HG03460 (cell line): ENCODE measurements at regions not wholly inside any gene's neighbourhood (a gene's known extent, or its start where the extent isn't known, plus 50 kb on each side); places are given as distances from the start of the nearest gene placed in this dataset.
"Not testable (repeated sequence)": the region's sequence is repeated elsewhere in the genome, so short reads cannot be mapped to it uniquely, and the experiment has no call there.

Experiments used
- ATAC-seq: cut with Tn5 transposase; IDR thresholded peaks from one replicate; pipeline ENCODE4 v1.9.1; 2021; ENCODE audit not compliant: unreplicated experiment

DNA sequence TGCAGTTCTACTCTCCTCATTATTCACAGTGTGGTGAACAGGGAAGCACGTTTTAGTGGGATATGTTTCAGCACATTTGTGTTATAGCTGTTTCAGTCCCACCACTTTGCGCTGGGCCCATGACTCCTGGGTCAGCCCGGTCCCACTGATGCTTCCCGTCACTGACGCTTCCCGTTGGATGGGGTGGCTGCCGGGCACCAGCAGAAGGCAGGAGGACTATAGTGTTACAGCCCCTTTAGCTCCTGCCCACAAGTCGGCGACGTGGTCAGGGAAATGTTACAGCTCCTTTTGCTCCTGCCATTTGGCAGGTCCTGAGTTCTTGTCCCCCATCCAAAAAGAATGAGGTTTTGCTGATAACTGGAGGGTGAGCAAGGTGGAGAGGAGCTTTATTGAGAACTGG is 732.2 kb downstream of the NR4A2 start:
- no peak for ATAC-seq

- no peak for ATAC-seq
Measured at GRCh38 chr2:155599834-155600233, 732.7 kb downstream of the NR4A2 start.

DNA sequence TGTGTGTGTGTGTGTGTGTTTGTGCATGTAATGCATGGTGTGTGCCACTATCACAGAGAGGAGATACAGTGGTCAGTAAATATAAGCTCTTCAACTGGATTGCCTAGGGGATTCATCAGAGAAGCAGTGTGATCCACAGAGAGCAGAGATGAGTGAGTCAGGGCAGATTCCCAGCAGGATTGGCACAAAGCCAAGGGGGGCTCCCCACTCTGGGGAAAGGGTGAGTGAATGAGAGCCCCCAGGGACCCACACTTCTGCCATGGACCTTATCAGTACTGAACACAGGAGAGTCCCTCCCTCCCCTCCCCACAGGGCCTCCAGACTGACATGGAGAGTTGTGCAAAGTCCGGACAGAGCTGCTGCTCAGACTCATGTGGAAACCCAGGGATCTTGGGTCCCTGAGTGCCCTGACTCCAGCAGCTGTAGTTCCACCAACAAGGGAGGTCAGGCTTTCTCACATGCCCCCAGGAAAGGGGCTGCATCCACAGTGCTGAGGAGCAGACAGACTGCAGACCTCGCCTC is 748.8 kb downstream of the NR4A2 start:
- ATAC-seq, result no peak

DNA sequence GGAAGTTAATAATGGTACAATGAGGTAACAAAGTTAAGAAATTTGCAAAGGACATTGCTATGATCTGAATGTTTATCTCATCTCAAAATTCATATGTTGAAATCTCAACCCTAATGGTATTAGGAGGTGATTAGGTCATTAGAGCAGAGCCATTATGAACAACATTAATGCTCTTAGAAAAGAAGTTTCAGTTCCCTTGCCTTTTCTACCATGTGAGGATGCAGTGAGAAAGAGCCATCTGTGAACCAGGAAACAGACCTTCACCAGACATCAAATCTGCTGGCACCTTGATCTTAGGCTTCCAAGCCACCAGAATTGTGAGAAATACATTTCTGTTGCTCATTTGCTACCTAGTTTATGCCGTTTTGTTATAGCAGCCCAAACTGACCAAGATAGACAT is 757.6 kb downstream of the NR4A2 start:
- ATAC-seq, result no peak

GRCh38 chr2:155547571-155547970 is 785.0 kb downstream of the NR4A2 start:
- no peak for ATAC-seq

- ATAC-seq, result no peak
Measured at GRCh38 chr2:155546721-155547555, 785.6 kb downstream of the NR4A2 start.

DNA sequence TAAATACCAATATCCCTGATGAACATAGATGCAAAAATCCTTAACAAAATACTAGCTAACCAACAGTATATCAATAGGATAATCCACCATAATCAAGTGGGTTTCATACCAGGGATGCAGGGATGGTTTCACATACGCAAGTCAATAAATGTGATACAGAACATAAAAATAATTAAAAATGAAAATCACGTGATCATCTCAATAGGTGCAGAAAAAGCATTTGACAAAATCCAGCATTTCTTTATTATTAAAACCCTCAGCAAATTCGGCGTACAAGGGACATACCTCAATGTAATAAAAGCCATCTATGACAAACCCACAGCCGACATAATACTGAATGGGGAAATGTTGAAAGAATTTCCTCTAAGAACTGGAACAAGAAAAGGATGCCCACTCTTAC is 793.5 kb downstream of the NR4A2 start:
- not testable (repeated sequence) for ATAC-seq

DNA sequence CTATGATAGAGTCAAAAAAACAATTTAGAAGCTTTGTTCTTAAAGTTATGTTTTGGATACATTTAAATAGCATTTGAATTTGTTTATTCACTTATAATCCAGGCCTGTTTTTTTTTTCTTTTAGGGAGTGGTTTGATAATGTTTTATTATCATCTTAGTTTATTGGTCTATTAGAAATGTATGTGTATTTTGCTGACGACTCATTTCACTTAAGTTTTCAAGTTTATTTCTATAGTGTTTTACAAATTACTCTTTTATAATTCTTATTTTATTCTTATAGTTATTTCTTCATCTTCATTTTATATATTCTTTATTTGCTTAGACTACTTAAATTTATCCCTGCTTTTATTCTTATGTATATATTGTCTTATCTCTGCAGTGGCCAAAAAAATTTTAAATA is 804.5 kb downstream of the NR4A2 start:
- ATAC-seq, result no peak

GRCh38 chr2:155525199-155525598 is 807.3 kb downstream of the NR4A2 start:
- no peak for ATAC-seq

DNA sequence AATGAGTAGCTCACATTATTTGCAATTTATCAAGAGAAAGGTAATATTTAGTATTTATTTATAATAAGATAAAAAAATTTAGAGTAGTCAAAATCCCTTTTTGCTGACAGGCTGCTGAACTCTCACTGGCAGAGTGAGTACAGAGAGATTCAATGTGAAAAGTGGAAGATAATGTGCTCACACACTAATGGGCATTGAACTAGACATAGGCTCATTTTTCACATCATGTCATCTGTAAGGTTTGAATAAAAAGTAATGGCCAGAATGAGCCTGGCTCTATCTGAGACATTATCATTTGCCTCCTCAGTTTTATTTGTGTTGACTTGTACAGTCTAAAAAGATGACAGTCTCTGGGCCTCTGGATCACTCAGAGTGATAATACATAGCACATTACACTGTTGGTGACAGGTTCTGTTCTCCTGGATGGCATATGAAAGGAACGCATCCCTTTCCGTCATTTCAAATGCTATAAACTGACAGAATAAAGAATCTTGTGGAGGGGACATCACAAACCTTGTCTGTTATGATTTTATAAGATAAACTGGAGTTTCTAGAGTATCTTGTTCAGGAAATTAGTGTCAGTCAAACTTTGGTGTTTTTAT is 812.9 kb downstream of the NR4A2 start:
- ATAC-seq, result no peak

DNA sequence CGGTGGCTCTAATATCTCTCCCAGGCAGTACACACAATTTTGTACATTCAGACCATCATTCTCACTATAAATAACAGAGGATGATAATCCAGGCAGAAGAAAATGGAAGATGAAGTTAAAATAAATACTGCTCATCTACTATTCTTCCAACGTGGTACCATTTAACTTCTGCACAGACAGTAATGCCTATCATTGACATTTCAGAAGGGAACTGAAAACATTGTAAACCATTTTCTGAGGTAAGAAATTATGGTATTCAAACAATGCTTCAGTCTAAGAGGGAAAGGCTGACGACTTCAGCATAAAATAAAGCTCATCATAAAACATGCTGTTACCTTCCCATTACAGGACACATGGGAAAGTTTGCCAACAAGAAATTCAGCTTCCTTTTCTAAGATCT is 814.4 kb downstream of the NR4A2 start:
- no peak for ATAC-seq

GRCh38 chr2:155517362-155517761 is 815.2 kb downstream of the NR4A2 start:
- ATAC-seq, result no peak

DNA sequence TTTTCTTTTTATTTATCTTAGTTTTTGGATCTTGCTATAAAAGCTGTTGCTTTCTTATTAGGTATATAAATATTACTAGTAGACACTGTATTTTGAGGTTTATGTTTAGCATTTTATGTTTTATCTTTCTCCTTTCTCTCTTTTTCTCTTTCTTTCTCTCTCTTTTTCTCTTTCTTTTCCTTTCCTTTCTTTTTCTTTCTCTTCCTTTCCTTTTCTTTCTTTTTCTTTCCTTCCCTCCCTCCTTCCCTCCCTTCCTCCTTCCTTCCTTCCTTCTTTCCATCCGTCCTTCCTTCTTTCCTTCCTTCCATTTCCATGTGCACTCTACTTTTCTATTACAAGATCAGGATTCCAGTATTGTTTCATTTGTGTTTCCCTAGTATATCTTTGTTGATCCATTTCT is 814.8 kb downstream of the KCNJ3 start:
- no peak for ATAC-seq

DNA sequence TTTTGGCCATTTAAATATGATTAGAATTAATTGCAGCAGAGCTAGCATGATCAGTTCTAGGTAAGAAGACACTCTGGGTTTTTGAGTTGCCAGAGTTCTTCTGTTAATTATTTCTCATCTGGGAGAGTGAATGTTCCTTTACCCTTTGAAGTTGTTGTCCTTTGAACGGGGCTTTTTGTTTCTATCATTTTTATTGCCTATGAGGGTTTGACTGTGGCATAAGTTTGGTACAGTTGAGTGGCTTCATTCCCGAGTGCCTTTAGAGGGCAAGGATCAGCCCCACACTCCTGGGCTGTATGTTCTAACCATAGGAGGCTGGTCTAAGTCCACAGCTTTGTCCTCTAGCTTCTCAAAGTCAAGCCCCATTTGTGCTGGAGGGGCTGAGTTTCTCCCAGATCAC is 804.3 kb downstream of the KCNJ3 start:
- ATAC-seq, result no peak

GRCh38 chr2:155498106-155498505 is 799.6 kb downstream of the KCNJ3 start:
- ATAC-seq, result no peak

DNA sequence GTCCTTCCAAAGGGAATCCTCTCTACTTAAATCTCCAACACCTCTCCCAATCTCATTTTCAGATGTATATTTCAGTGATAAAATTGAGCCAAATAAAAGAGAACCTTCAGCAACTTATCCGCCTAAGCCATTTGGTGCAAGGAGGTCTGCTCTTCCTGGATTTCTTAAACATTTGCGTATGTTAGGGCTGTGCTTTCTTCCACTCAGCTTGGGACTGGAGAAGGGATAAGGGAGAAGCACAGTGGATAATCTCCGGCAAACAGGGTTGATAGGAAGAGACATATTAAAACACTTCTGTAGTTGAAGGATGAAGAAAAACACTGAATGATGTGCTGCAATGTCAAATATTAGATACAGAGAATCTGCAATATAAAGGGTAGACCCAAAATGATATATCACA is 796.2 kb downstream of the KCNJ3 start:
- no peak for ATAC-seq

GRCh38 chr2:155485141-155485842 is 786.8 kb downstream of the KCNJ3 start:
- no peak for ATAC-seq

DNA sequence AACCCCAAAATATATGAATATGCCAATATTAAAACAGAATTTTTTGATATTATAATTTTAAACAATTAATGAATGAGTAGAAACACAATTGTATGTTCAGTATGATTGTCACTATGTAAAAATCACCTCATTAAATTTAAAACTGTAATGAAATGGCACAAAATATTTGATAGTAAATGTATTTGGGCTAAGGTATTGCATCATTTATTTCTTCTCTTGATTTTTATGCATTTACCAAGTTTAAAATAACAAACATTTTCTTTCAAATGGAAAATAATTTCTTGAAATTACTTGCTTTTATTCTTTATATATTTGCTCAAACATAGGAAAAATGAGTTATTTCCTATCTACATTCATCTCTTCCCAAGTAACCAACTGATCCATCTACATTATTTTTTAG is 782.6 kb downstream of the KCNJ3 start:
- no peak for ATAC-seq

DNA sequence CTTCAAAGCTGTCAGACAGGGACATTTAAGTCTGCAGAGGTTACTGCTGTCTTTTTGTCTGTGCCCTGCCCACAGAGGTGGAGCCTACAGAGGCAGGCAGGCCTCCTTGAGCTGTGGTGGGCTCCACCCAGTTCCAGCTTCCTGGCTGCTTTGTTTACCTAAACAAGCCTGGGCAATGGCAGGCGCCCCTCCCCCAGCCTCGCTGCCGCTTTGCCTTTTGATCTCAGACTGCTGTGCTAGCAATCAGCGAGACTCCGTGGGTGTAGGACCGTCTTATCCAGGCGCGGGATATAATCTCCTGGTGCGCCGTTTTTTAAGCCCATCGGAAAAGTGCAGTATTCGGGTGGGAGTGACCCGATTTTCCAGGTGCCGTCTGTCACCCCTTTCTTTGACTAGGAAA is 773.5 kb downstream of the KCNJ3 start:
- ATAC-seq, result not testable (repeated sequence)

- ATAC-seq, result no peak
Measured at GRCh38 chr2:155456222-155456621, 757.7 kb downstream of the KCNJ3 start.

- ATAC-seq, result no peak
Measured at GRCh38 chr2:155442755-155443372, 744.4 kb downstream of the KCNJ3 start.
